SK-N-SH (cell line): ENCODE measurements at regions not wholly inside any gene's neighbourhood (a gene's known extent, or its start where the extent isn't known, plus 50 kb on each side); places are given as distances from the start of the nearest gene placed in this dataset.

Source experiments
- GABPA ChIP-seq: IDR thresholded peaks from 2 replicates; pipeline ENCODE4 v1.4.0; 2012; ENCODE audit warnings: low read depth, mild to moderate bottlenecking
- MXI1 ChIP-seq: IDR thresholded peaks from 2 replicates; pipeline ENCODE4 v1.6.1; 2012; ENCODE audit warnings: mild to moderate bottlenecking, low read depth, low read length, improper control_type of control experiment
- NRF1 ChIP-seq: IDR thresholded peaks from 2 replicates; pipeline ENCODE4 v1.6.1; 2012; ENCODE audit warnings: low read depth, mild to moderate bottlenecking, low read length
- RAD21 ChIP-seq: IDR thresholded peaks from 2 replicates; pipeline ENCODE4 v1.6.1; 2012; ENCODE audit warnings: mild to moderate bottlenecking, low read length
- RFX5 ChIP-seq: IDR thresholded peaks from 2 replicates; pipeline ENCODE4 v1.6.1; 2012; ENCODE audit warnings: mild to moderate bottlenecking, improper control_type of control experiment, low read length
- SMC3 ChIP-seq: IDR thresholded peaks from 2 replicates; pipeline ENCODE4 v1.6.1; 2012; ENCODE audit warnings: low read depth, low read length, improper control_type of control experiment
- TCF12 ChIP-seq: IDR thresholded peaks from 2 replicates; pipeline ENCODE4 v1.4.0; 2012
- TEAD4 ChIP-seq: IDR thresholded peaks from 2 replicates; pipeline ENCODE4 v1.4.0; 2012; ENCODE audit warnings: mild to moderate bottlenecking, borderline replicate concordance; ENCODE audit not compliant: insufficient read depth
- ZBTB33 ChIP-seq: IDR thresholded peaks from 2 replicates; pipeline ENCODE4 v1.4.0; 2012; ENCODE audit warnings: low read depth, borderline replicate concordance
- TF ChIP-seq, protein P1 (sequence below): fragments of 200-600 bp; sonication (generic); IDR thresholded peaks from 2 replicates; pipeline ENCODE4 v1.6.1; 2017; ENCODE audit warnings: antibody characterized with exemption, mild to moderate bottlenecking, moderate library complexity
- TF ChIP-seq, protein P2 (sequence below): IDR thresholded peaks from 2 replicates; pipeline ENCODE4 v1.4.0; 2012; ENCODE audit warnings: low read depth
- TF ChIP-seq, protein P3 (sequence below): fragments of 150-350 bp; IDR thresholded peaks from 2 replicates; pipeline ENCODE4 v1.6.1; 2016; ENCODE audit warnings: mild to moderate bottlenecking, low read depth, low read length
- TF ChIP-seq, protein P4 (sequence below): IDR thresholded peaks from 2 replicates; pipeline ENCODE4; 2012

- TF ChIP-seq, protein P1, sequence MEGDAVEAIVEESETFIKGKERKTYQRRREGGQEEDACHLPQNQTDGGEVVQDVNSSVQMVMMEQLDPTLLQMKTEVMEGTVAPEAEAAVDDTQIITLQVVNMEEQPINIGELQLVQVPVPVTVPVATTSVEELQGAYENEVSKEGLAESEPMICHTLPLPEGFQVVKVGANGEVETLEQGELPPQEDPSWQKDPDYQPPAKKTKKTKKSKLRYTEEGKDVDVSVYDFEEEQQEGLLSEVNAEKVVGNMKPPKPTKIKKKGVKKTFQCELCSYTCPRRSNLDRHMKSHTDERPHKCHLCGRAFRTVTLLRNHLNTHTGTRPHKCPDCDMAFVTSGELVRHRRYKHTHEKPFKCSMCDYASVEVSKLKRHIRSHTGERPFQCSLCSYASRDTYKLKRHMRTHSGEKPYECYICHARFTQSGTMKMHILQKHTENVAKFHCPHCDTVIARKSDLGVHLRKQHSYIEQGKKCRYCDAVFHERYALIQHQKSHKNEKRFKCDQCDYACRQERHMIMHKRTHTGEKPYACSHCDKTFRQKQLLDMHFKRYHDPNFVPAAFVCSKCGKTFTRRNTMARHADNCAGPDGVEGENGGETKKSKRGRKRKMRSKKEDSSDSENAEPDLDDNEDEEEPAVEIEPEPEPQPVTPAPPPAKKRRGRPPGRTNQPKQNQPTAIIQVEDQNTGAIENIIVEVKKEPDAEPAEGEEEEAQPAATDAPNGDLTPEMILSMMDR: no peak
- TF ChIP-seq TEAD4 (no peak), RAD21 (no peak), SMC3 (no peak), MXI1 (no peak), RFX5 (no peak), TCF12 (no peak), NRF1 (no peak), GABPA (no peak), ZBTB33 (no peak)
- TF ChIP-seq, protein P2, sequence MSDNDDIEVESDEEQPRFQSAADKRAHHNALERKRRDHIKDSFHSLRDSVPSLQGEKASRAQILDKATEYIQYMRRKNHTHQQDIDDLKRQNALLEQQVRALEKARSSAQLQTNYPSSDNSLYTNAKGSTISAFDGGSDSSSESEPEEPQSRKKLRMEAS: no peak
- TF ChIP-seq, protein P3, sequence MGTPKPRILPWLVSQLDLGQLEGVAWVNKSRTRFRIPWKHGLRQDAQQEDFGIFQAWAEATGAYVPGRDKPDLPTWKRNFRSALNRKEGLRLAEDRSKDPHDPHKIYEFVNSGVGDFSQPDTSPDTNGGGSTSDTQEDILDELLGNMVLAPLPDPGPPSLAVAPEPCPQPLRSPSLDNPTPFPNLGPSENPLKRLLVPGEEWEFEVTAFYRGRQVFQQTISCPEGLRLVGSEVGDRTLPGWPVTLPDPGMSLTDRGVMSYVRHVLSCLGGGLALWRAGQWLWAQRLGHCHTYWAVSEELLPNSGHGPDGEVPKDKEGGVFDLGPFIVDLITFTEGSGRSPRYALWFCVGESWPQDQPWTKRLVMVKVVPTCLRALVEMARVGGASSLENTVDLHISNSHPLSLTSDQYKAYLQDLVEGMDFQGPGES: no peak
- TF ChIP-seq, protein P4, sequence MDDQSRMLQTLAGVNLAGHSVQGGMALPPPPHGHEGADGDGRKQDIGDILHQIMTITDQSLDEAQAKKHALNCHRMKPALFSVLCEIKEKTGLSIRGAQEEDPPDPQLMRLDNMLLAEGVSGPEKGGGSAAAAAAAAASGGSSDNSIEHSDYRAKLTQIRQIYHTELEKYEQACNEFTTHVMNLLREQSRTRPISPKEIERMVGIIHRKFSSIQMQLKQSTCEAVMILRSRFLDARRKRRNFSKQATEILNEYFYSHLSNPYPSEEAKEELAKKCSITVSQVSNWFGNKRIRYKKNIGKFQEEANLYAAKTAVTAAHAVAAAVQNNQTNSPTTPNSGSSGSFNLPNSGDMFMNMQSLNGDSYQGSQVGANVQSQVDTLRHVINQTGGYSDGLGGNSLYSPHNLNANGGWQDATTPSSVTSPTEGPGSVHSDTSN: no peak
Observed at GRCh38 chr17:28267720-28268609, 51.0 kb upstream of the TMEM97 start.
